MCF 10A (cell line): ENCODE measurements at regions not wholly inside any gene's neighbourhood (a gene's known extent, or its start where the extent isn't known, plus 50 kb on each side); places are given as distances from the start of the nearest gene placed in this dataset.
A peak's percentile ranks its signal among the peaks of the same experiment; 100 is the strongest.

Experiments used
- BruUV-seq: library from RNA; stranded (reverse); fragments of 400-500 nt; replicated peaks from 2 replicates; lab custom pipeline; 2021; lab: Mats Ljungman, UMichigan
- CTCF ChIA-PET: fragments of 300-600 bp; sonication (Branson Sonifier 250); formaldehyde crosslinking; extraction: SDS; loops from one replicate; lab custom pipeline; 2021; ENCODE audit warnings: antibody characterized with exemption, inconsistent platforms; lab: Yijun Ruan, JAX
- POLR2A ChIA-PET: fragments of 300-600, 350-650 bp; sonication (Branson Sonifier 250); formaldehyde crosslinking; extraction: SDS; loops from one replicate; lab custom pipeline; 2020; ENCODE audit warnings: antibody characterized with exemption, inconsistent platforms; lab: Yijun Ruan, JAX
- DNase-seq: peaks from one replicate; pipeline ENCODE4 v3.0.0-alpha.2; 2018; ENCODE audit not compliant: unreplicated experiment
- H3K27ac Mint-ChIP-seq: one replicate; pipeline ENCODE4 v1.8.0; 2022; ENCODE audit warnings: mild to moderate bottlenecking, low read depth, mixed read lengths; ENCODE audit not compliant: unreplicated experiment
- H3K27me3 Mint-ChIP-seq: one replicate; pipeline ENCODE4 v1.8.0; 2022; ENCODE audit warnings: mixed read lengths; ENCODE audit not compliant: insufficient read depth, unreplicated experiment
- H3K36me3 Mint-ChIP-seq: one replicate; pipeline ENCODE4 v1.8.0; 2022; ENCODE audit warnings: mild to moderate bottlenecking, moderate library complexity, mixed read lengths; ENCODE audit not compliant: insufficient read depth, unreplicated experiment
- H3K4me1 Mint-ChIP-seq: one replicate; pipeline ENCODE4 v1.8.0; 2022; ENCODE audit warnings: mixed read lengths; ENCODE audit not compliant: insufficient read depth, unreplicated experiment
- H3K4me3 Mint-ChIP-seq: one replicate; pipeline ENCODE4 v1.8.0; 2022; ENCODE audit warnings: mild to moderate bottlenecking, moderate library complexity, mixed read lengths; ENCODE audit not compliant: unreplicated experiment
- H3K9me3 Mint-ChIP-seq: one replicate; pipeline ENCODE4 v1.8.0; 2022; ENCODE audit warnings: mixed read lengths; ENCODE audit not compliant: unreplicated experiment
- CTCF ChIP-seq: fragments of 200-600 bp; IDR thresholded peaks from one replicate; pipeline ENCODE4 v1.8.0; 2022; ENCODE audit warnings: antibody characterized with exemption, mild to moderate bottlenecking; ENCODE audit not compliant: unreplicated experiment
- intact Hi-C: fragments of 100-400 bp; cut with micrococcal nuclease; formaldehyde crosslinking; loops from 2 replicates; pipeline ENCODE4 v1.14.1; 2022

GRCh38 chr11:19316434-19316833 is 75.7 kb upstream of the E2F8 start:
- H3K27ac Mint-ChIP-seq = no peak overlapping the region
- H3K9me3 Mint-ChIP-seq = no peaks in the 10 kb centered on the region
- no peak for TF ChIP-seq CTCF
- no peak overlapping the region for H3K4me3 Mint-ChIP-seq
- H3K4me1 Mint-ChIP-seq = peaks cover 3% of the 10 kb centered on the region
- BruUV-seq = no TSS peak
- POLR2A ChIA-PET = no interaction called here
- H3K36me3 Mint-ChIP-seq = no peaks in the 10 kb centered on the region
- intact Hi-C loops = loop anchor here (10.0 kb wide), 2 partner anchors 152 to 588 kb away; no protein-coding TSS in a partner anchor
- peaks cover 35% of the 10 kb centered on the region for H3K27me3 Mint-ChIP-seq
- no peak for DNase-seq
- CTCF ChIA-PET = interaction anchor here (0.6 kb wide), 1 partner anchor 14 kb away, joined by 4 read pairs; no protein-coding TSS in a partner anchor

- no TSS peak for BruUV-seq
- Mint-ChIP-seq H3K9me3 (no peaks in the 10 kb centered on the region), H3K27me3 (peaks cover 26% of the 10 kb centered on the region), H3K4me1 (peaks cover 5% of the 10 kb centered on the region), H3K4me3 (no peak overlapping the region), H3K27ac (no peak overlapping the region), H3K36me3 (no peaks in the 10 kb centered on the region)
- intact Hi-C loops = loop anchor here (10.0 kb wide), 2 partner anchors 151 to 589 kb away; no protein-coding TSS in a partner anchor
- ChIA-PET CTCF (interaction anchor here (1.2 kb wide), 1 partner anchor 11 kb away, joined by 3 read pairs; no protein-coding TSS in a partner anchor), POLR2A (no interaction called here)
- no peak for DNase-seq
- TF ChIP-seq CTCF = no peak
Observed at GRCh38 chr11:19315511-19315910, 74.8 kb upstream of the E2F8 start.

GRCh38 chr11:19313140-19313539 is 72.4 kb upstream of the E2F8 start:
- ChIA-PET CTCF (interaction anchor here (0.5 to 1.7 kb wide), 17 partner anchors 10 to 1198 kb away, joined by 3 to 10 read pairs (median 3); no protein-coding TSS in a partner anchor), POLR2A (interaction anchor here (0.6 to 0.7 kb wide), 2 partner anchors 16 to 606 kb away, joined by 3 read pairs; no protein-coding TSS in a partner anchor)
- DNase-seq = no peak
- peaks cover 5% of the 10 kb centered on the region for H3K4me1 Mint-ChIP-seq
- no peaks in the 10 kb centered on the region for H3K9me3 Mint-ChIP-seq
- no peaks in the 10 kb centered on the region for H3K36me3 Mint-ChIP-seq
- BruUV-seq = no TSS peak
- peaks cover 2% of the 10 kb centered on the region for H3K27me3 Mint-ChIP-seq
- no peak for TF ChIP-seq CTCF
- intact Hi-C loops = loop anchor here (5.0 to 10.0 kb wide), 3 partner anchors 148 to 592 kb away; no protein-coding TSS in a partner anchor
- H3K27ac Mint-ChIP-seq = no peak overlapping the region
- H3K4me3 Mint-ChIP-seq = no peak overlapping the region

GRCh38 chr11:19311308-19312030 is 70.7 kb upstream of the E2F8 start:
- Mint-ChIP-seq H3K27me3 (no peaks in the 10 kb centered on the region), H3K36me3 (no peaks in the 10 kb centered on the region), H3K27ac (no peak overlapping the region), H3K4me3 (no peak overlapping the region), H3K9me3 (no peaks in the 10 kb centered on the region), H3K4me1 (peaks cover 5% of the 10 kb centered on the region)
- POLR2A ChIA-PET = no interaction called here
- CTCF ChIA-PET = interaction anchor here (0.6 to 2.2 kb wide), 13 partner anchors 11 to 431 kb away, joined by 3 to 19 read pairs (median 3); no protein-coding TSS in a partner anchor
- no TSS peak for BruUV-seq
- intact Hi-C loops = loop anchor here (1.0 to 10.0 kb wide), 6 partner anchors 52 to 593 kb away; no protein-coding TSS in a partner anchor
- peak; percentile 59 for TF ChIP-seq CTCF
- peak; percentile 71 for DNase-seq
